DMS 273 treated with DMSO at 0.1 percent for 48 hours (cell line): ENCODE measurements at regions not wholly inside any gene's neighbourhood (a gene's known extent, or its start where the extent isn't known, plus 50 kb on each side); places are given as distances from the start of the nearest gene placed in this dataset.
"Not testable (repeated sequence)": the region's sequence is repeated elsewhere in the genome, so short reads cannot be mapped to it uniquely, and the experiment has no call there.

Source experiments
- DNase-seq: peaks from one replicate; lab custom pipeline; 2025; lab: John Stamatoyannopoulos, UW

- no peak for DNase-seq
Measured at GRCh38 chr5:101653996-101654395, 642.1 kb downstream of the SLCO4C1 start.

DNA sequence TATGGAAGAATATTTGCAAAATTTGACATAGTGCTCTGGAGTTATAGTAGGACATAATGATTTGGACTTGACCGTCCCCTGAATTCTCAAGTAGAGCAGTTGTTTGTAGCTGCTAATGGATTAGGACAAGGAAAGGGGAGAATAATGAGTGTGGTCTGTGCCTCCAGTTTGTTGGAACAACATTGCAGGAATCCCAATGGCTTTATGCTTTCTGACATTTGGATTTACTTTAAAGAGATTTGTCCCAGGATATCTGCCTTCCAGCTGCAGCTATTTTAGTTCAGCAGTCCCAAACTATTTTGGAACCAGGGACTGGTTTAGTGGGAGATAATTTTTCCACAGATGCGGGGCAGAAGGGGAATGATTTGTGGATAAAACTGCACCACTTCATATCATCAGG, 648.2 kb downstream of the SLCO4C1 start:
- DNase-seq = no peak

- no peak for DNase-seq
Measured at GRCh38 chr5:101643794-101644193, 652.3 kb downstream of the SLCO4C1 start.

DNA sequence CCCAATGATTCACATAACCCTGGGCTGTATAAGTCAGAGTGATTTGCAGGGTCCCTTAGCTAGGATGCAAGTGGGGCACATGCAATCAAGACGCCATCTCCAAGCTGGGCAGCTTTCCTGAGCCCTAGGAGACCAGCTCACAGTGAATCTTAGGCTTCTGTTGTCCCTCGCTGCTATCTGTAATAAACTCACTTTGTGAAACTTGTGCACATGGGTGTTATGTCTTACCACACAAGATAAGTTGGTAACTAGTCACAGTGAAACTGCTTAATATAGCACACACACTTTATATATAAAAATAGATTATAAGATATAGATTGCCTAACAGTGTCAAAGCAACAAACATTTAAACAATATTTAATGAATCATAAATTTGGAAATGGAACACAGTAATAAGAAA, 658.5 kb downstream of the SLCO4C1 start:
- no peak for DNase-seq

- not testable (repeated sequence) for DNase-seq
Measured at GRCh38 chr5:101627770-101628169, 668.3 kb downstream of the SLCO4C1 start.

GRCh38 chr5:101626572-101626971, 669.5 kb downstream of the SLCO4C1 start:
- DNase-seq = no peak

GRCh38 chr5:101611039-101611438, 685.0 kb downstream of the SLCO4C1 start:
- no peak for DNase-seq

DNA sequence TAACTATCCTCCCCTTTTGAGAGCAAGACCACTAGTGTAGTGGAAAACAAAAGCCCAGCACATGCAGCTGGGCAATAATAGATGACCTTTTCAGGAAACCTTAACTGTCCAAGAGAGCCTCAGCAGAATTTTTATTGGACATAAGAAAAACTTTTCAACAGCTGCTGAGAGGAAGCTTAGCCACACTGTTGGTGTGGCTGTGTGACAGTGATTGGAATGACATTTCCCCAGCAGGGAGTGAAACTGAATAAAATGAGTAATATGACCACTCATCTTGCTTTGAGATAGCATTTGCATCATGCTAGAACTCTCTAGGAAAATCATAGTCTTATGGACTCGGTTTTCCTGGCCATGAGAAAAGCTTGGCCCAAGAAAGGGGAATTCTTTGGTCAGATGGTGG, 687.8 kb downstream of the SLCO4C1 start:
- DNase-seq = no peak

DNA sequence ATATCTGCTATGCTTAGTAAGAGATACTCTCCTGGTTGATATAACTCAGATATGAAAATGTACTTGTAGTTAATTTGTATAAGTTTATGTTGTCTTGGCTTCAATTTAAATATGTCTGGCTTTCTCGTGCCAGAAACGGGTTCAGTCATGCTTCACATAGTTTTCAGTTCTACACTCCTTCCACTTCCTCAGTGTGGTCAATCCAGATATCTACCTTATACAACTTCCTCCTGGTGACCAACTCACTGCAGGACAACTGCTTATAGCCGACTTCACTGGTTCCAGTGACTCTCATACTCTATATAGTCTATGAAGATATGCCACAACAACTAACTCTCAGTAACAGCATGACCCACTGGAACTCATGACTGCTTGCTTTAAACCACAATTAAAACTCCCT, 690.4 kb downstream of the SLCO4C1 start:
- DNase-seq = no peak

DNA sequence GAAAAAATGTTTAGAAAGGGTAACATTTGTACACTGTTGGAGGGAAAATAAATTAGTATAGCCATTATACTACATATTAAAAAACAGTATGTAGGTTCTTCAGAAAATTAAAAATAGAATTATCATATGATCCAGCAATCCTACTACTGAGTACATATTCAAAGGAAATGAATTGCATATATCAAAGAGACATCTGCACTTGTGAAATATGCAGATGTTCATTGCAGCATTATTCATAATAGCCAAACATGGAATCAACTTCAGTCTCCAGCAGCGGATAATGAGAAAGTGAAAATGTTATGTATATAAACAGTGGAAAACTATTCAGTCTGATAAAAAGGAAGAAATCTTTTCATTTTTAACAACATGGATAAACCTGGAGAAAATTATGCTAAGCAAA, 695.5 kb downstream of the SLCO4C1 start:
- no peak for DNase-seq

- no peak for DNase-seq
Measured at GRCh38 chr5:101590384-101590783, 687.3 kb upstream of the ST8SIA4 start.

DNA sequence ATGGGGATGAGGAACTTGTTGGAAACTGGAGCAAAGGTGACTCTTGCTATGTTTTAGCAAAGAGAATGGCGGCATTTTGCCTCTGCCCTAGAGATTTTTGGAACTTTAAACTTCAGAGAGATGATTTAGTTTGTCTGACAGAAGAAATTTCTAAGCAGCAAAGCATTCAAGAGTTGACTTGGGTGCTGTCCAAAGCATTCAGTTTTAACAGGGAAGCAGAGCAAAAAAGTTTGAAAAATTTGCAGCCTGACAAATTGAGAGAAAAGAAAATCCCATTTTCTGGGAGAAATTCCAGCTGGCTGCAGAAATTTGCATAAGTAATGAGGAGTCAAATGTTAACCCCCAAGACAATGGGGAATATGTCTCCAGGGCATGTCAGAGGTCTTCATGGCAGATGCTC, 682.3 kb upstream of the ST8SIA4 start:
- DNase-seq = no peak

- DNase-seq = no peak
Measured at GRCh38 chr5:101580591-101580990, 677.5 kb upstream of the ST8SIA4 start.

DNA sequence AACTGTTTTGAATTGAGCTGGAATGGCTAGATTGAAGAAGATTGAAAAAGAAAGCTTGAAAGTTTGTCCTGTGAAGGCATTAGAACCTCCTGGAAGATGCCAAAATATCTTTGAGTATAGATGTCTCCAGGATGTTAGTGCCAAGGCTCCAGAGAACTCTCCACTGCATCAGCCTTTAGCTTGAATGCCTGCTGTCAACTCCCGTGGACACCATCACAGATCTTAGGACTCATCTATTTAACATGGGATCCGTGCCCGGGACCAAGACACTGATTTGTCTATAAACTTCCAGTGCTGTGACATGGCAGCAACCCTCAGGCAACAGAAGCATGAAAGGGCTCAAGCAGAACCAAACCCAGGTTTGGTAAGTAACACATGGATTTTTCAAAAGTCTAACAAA, 670.9 kb upstream of the ST8SIA4 start:
- DNase-seq = no peak

DNA sequence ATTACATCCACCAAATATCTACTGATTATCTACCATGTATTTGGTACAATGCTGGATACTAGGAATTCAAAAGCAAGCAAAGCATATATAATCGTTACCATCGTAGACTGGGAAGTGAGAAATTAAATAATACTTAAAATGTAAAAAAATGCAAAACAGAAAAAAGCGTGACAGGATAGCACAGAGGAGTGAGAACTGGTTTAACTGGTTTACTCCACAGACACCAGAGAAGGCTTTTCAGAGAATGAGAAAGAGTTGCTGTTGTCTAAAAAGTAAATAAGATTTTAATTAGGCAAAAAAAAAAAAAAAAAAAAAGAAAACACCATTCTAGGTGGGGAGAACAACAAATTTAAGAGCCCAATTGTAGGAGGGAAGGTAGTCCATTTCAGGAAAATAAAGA, 657.9 kb upstream of the ST8SIA4 start:
- DNase-seq = no peak

GRCh38 chr5:101543780-101544179, 640.7 kb upstream of the ST8SIA4 start:
- no peak for DNase-seq

GRCh38 chr5:101539315-101539714, 636.2 kb upstream of the ST8SIA4 start:
- no peak for DNase-seq

DNA sequence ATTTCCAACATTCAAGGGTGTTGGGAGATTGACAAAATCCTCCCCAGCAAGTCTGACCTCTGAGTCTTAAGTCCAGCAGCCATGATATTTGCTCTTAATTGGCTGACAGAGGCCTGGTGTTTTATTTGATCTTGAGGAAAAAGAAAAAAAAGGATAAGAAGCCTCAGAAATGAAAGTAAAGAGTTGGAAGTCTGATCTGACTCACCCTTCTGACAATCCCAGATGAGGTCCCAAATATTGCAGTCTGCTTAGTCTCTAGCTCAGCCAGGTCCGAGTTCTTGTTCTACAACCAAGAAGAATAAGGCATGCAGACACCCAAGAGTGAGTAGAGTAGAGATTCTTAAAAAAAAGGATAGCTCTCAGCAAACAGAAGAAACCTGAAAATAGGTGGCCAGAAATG, 632.5 kb upstream of the ST8SIA4 start:
- DNase-seq = no peak

DNA sequence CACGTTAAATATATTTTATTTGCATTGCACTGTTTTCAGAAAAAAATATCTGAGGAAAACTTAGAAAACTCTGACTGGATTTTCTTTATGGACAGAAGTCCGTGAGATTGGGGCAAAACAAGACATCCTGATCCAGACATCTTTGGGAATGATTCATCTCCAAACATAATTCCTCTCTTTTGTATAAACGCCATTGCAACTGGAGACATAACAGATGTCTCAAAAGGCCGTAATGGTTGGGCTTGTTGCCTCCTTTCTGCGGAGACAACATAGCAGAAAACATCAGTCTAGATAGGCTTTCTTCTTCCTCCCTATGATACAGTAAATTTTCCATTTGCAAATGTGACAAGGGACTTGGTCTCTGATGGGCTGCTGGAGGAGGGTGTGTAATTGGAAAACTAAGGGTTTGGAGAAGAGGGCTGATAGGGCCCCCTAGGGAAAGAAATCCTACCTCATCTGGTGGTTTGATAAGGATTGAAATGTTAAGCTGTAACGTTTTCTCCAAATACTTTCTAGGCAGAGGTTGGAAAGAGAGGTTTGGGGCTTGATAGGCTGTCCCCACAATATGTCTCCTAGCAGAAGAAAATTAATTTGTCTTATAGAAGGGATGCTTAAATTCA, 631.5 kb upstream of the ST8SIA4 start:
- no peak for DNase-seq

- DNase-seq = no peak
Measured at GRCh38 chr5:101532430-101532829, 629.3 kb upstream of the ST8SIA4 start.

- DNase-seq = no peak
Measured at GRCh38 chr5:101531026-101531425, 627.9 kb upstream of the ST8SIA4 start.

DNA sequence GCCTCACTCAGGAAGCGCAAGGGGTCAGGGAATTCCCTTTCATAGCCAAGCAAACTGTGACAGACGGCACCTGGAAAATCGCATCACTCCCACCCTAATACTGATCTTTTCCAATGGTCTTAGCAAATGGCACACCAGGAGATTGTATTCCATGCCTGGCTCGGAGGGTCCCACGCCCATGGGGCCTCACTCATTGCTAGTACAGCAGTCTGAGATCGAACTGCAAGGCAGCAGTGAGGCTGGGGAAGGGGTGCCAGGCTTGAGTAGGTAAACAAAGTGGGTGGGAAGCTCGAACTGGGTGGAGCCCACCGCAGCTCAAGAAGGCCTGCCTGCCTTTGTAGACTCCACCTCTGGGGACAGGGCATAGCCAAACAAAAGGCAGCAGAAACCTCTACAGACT, 626.0 kb upstream of the ST8SIA4 start:
- not testable (repeated sequence) for DNase-seq

GRCh38 chr5:101520417-101520816, 617.3 kb upstream of the ST8SIA4 start:
- no peak for DNase-seq

GRCh38 chr5:101517795-101518194, 614.7 kb upstream of the ST8SIA4 start:
- DNase-seq = no peak

DNA sequence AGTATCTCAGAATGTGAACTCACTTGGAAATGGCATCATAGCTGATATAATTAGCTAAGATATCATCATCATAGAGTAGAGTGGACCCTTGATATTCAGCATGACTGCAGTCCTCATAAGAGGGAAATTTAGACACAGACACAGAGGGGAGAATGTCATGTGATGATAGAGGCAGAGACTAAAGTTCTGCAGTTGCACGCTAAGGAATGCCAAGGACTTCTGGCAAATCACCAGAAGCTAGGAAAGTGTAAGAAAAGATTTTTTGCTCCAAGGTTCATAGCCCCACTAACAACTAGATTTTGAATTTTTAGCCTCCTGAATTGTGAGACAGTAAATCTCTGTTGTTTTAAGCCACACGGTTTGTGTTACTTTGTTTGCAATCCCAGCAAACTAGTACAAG, 612.6 kb upstream of the ST8SIA4 start:
- no peak for DNase-seq
